Liver (tissue), 7 donors: ENCODE measurements at regions not wholly inside any gene's neighbourhood (a gene's known extent, or its start where the extent isn't known, plus 50 kb on each side); places are given as distances from the start of the nearest gene placed in this dataset.

Source experiments
- DNase-seq: peaks from one replicate; pipeline ENCODE4 v3.0.0-alpha.2; 2017; ENCODE audit warnings: low spot score
- H3K27ac ChIP-seq, 2 donors: one replicate each; pipeline ENCODE4 v1.7.0; 2013; ENCODE audit warnings: inconsistent platforms in 2 of 2, low read length in 2 of 2, control low read depth in 1 of 2, low read depth in 1 of 2, mild to moderate bottlenecking in 1 of 2
- H3K27me3 ChIP-seq, 4 donors: one replicate each; pipeline versions ENCODE4 v1.6.1 to v1.7.0; 2013; ENCODE audit warnings: low read length in 3 of 4, inconsistent platforms in 1 of 4, mild to moderate bottlenecking in 1 of 4, moderate library complexity in 1 of 4; ENCODE audit not compliant: control insufficient read depth in 4 of 4, insufficient read depth in 4 of 4
- H3K36me3 ChIP-seq, 4 donors: one replicate each; pipeline versions ENCODE4 v1.6.1 to v1.7.0; 2013; ENCODE audit warnings: low read length in 3 of 4, mild to moderate bottlenecking in 3 of 4, low read depth in 1 of 4, moderate library complexity in 1 of 4; ENCODE audit not compliant: control insufficient read depth in 4 of 4, insufficient read depth in 3 of 4
- H3K4me1 ChIP-seq, 4 donors: one replicate each; pipeline versions ENCODE4 v1.6.1 to v1.7.0; 2013; ENCODE audit warnings: low read length in 3 of 4, mild to moderate bottlenecking in 3 of 4, moderate library complexity in 1 of 4; ENCODE audit not compliant: control insufficient read depth in 4 of 4, insufficient read depth in 4 of 4
- H3K4me3 ChIP-seq, 3 donors: one replicate each; pipeline versions ENCODE4 v1.6.1 to v1.7.0; 2013; ENCODE audit warnings: low read length in 3 of 3, control low read depth in 1 of 3, low read depth in 1 of 3, mild to moderate bottlenecking in 1 of 3
- H3K9ac ChIP-seq, 2 donors: one replicate each; pipeline ENCODE4 v1.7.0; 2013; ENCODE audit warnings: low read length in 2 of 2, mild to moderate bottlenecking in 2 of 2, moderate library complexity in 2 of 2, control low read depth in 1 of 2, low read depth in 1 of 2
- H3K9me3 ChIP-seq, 4 donors: one replicate each; pipeline versions ENCODE4 v1.6.1 to v1.7.0; 2013; ENCODE audit warnings: low read length in 3 of 4; ENCODE audit not compliant: control insufficient read depth in 4 of 4
- EGR1 ChIP-seq, 2 donors: IDR thresholded peaks; 2 replicates each; pipeline ENCODE4 v1.6.1; 2016 to 2018; ENCODE audit warnings: antibody characterized with exemption in 2 of 2, low read depth in 2 of 2
- FOXA1 ChIP-seq: IDR thresholded peaks from 2 replicates; pipeline ENCODE4 v1.6.1; 2016; ENCODE audit warnings: antibody characterized with exemption
- FOXA2 ChIP-seq: IDR thresholded peaks from 2 replicates; pipeline ENCODE4 v1.6.1; 2016; ENCODE audit warnings: antibody characterized with exemption
- GABPA ChIP-seq, 2 donors: IDR thresholded peaks in 1 of 2; conservative IDR thresholded peaks in 1 of 2; 2 replicates each; pipeline ENCODE4 v1.6.1; 2016; ENCODE audit warnings: antibody characterized with exemption in 2 of 2, mild to moderate bottlenecking in 1 of 2, moderate library complexity in 1 of 2
- HNF4A ChIP-seq, 2 donors: conservative IDR thresholded peaks; 2 replicates each; pipeline ENCODE4 v1.6.1; 2016; ENCODE audit warnings: antibody characterized with exemption in 2 of 2, mild to moderate bottlenecking in 2 of 2
- HNF4G ChIP-seq: IDR thresholded peaks from 2 replicates; pipeline ENCODE4 v1.6.1; 2016; ENCODE audit warnings: antibody characterized with exemption
- NR2F2 ChIP-seq: IDR thresholded peaks from 2 replicates; pipeline ENCODE4 v1.6.1; 2016; ENCODE audit warnings: antibody characterized with exemption
- RAD21 ChIP-seq, 2 donors: IDR thresholded peaks; 2 replicates each; pipeline ENCODE4 v1.6.1; 2016; ENCODE audit warnings: antibody characterized with exemption in 2 of 2, mild to moderate bottlenecking in 2 of 2
- REST ChIP-seq: IDR thresholded peaks from 2 replicates; pipeline ENCODE4 v1.6.1; 2016; ENCODE audit warnings: antibody characterized with exemption, mild to moderate bottlenecking
- SP1 ChIP-seq: IDR thresholded peaks from 2 replicates; pipeline ENCODE4 v1.6.1; 2018; ENCODE audit warnings: antibody characterized with exemption, mild to moderate bottlenecking
- TAF1 ChIP-seq: conservative IDR thresholded peaks from 2 replicates; pipeline ENCODE4 v1.6.1; 2016; ENCODE audit warnings: antibody characterized with exemption, mild to moderate bottlenecking
- YY1 ChIP-seq: IDR thresholded peaks from 2 replicates; pipeline ENCODE4 v1.6.1; 2016; ENCODE audit warnings: antibody characterized with exemption, mild to moderate bottlenecking
- ZBTB33 ChIP-seq: IDR thresholded peaks from 2 replicates; pipeline ENCODE4 v1.6.1; 2016; ENCODE audit warnings: antibody characterized with exemption
- WGBS: extraction: QIAGEN DNeasy Blood & Tissue Kit; methylation state at CpG from one replicate; pipeline ENCODE4 v1.1.7; 2013; 5-methylcytosine and 5-hydroxymethylcytosine counted together
- TF ChIP-seq, protein P1 (sequence below): IDR thresholded peaks from 2 replicates; pipeline ENCODE4 v1.6.1; 2016; ENCODE audit warnings: antibody characterized with exemption
- TF ChIP-seq, protein P2 (sequence below): IDR thresholded peaks from 2 replicates; pipeline ENCODE4 v1.6.1; 2016; ENCODE audit warnings: antibody characterized with exemption
- donor health status: healthy.
- donor health status: healthy.
- donor health status: healthy.
- donor health status: healthy.

- H3K9me3 ChIP-seq: peaks cover 0 to 6% (median 3%) of the 10 kb centered on the region in 4 donors
- no peaks in the 10 kb centered on the region for H3K27me3 ChIP-seq
- DNase-seq: no peak
- H3K36me3 ChIP-seq: no peaks in the 10 kb centered on the region
- no peaks in the 10 kb centered on the region for H3K4me1 ChIP-seq
- H3K4me3 ChIP-seq: no peak overlapping the region
- TF ChIP-seq EGR1 (IDR thresholded peaks at IDR 0.05; ENCODE audit: low read depth in 2 of 2): no peak
- TF ChIP-seq SP1: no peak
- TF ChIP-seq GABPA (IDR thresholded peaks at IDR 0.05 in 1 of 2, conservative IDR thresholded peaks at IDR 0.05 in 1 of 2): no peak
- TF ChIP-seq YY1: no peak
- TF ChIP-seq REST: no peak
- no peak for TF ChIP-seq RAD21 (IDR thresholded peaks at IDR 0.05)
- TF ChIP-seq, protein P1, sequence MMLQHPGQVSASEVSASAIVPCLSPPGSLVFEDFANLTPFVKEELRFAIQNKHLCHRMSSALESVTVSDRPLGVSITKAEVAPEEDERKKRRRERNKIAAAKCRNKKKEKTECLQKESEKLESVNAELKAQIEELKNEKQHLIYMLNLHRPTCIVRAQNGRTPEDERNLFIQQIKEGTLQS: no peak
- TF ChIP-seq, protein P2, sequence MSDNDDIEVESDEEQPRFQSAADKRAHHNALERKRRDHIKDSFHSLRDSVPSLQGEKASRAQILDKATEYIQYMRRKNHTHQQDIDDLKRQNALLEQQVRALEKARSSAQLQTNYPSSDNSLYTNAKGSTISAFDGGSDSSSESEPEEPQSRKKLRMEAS: no peak
- H3K9ac ChIP-seq: no peak overlapping the region
- no peak overlapping the region for H3K27ac ChIP-seq
Observed at GRCh38 chr11:56849250-56849649, 100.8 kb upstream of the OR9G4 start.

DNA sequence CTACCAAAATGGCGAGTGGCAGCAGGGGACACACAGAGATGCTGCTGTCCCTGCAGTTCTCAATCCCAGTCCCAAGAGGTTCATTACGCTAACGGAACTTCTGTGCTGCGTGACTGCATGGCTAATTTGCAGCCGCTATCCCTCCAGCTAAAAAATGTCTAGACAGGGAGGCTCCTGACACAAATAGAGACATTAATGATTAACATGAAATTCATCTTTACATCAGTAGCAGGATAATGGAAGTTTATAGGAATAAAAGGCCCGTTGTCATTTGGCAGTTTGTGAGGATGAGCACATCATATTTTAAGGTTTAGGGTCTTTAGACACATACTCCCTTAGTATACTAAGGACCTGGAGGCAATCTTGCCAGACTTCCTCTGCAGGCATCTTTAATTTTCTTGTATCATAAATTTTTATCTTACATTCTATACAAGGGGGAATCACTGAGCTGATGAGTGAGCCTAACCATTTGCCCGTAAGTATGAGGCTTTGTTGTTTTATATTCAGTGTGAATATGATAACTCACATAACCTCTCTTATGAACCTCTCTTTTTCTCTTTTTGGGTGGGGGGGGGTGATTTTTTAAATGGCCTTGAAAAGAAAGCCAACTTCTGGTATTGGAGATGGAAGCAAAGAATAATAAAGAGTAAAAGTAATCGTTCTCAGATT lies 99.8 kb upstream of the OR9G4 start:
- no peaks in the 10 kb centered on the region for H3K4me1 ChIP-seq
- no peaks in the 10 kb centered on the region for H3K36me3 ChIP-seq
- WGBS: 76% methylated on average over 8 of the region's 8 CpGs
- no peak for DNase-seq
- H3K9me3 ChIP-seq: peaks cover 0 to 6% (median 3%) of the 10 kb centered on the region in 4 donors
- TF ChIP-seq HNF4A (conservative IDR thresholded peaks at IDR 0.05): no peak
- TF ChIP-seq HNF4G: no peak
- no peak for TF ChIP-seq REST
- no peak for TF ChIP-seq ZBTB33
- no peak for TF ChIP-seq EGR1 (IDR thresholded peaks at IDR 0.05; ENCODE audit: low read depth in 2 of 2)
- TF ChIP-seq NR2F2: no peak
- TF ChIP-seq, protein P1: no peak
- no peak for TF ChIP-seq FOXA2
- no peak for TF ChIP-seq GABPA (IDR thresholded peaks at IDR 0.05 in 1 of 2, conservative IDR thresholded peaks at IDR 0.05 in 1 of 2)
- TF ChIP-seq, protein P2: no peak
- TF ChIP-seq FOXA1: no peak
- no peak for TF ChIP-seq TAF1
- TF ChIP-seq RAD21 (IDR thresholded peaks at IDR 0.05): no peak
- H3K4me3 ChIP-seq: no peak overlapping the region
- no peak overlapping the region for H3K9ac ChIP-seq
- H3K27me3 ChIP-seq: no peaks in the 10 kb centered on the region
- no peak overlapping the region for H3K27ac ChIP-seq
